Breast epithelium (tissue), 3 donors: ENCODE measurements at regions not wholly inside any gene's neighbourhood (a gene's known extent, or its start where the extent isn't known, plus 50 kb on each side); places are given as distances from the start of the nearest gene placed in this dataset.

Experiments used
- POLR2A ChIP-seq: fragments of 450-650 bp; IDR thresholded peaks from one replicate; pipeline ENCODE4 v1.6.1; 2016; ENCODE audit warnings: antibody characterized with exemption, mild to moderate bottlenecking, moderate library complexity
- POLR2AphosphoS5 ChIP-seq, 3 donors: sonication (generic); formaldehyde crosslinking; IDR thresholded peaks; one replicate each; pipeline ENCODE4 v1.6.1; 2017; ENCODE audit warnings: antibody characterized with exemption in 3 of 3
- TF ChIP-seq, protein P1 (sequence below), 3 donors: fragments of 450-650 bp; IDR thresholded peaks; one replicate each; pipeline ENCODE4 v1.5.1; 2016 to 2017; ENCODE audit warnings: antibody characterized with exemption in 3 of 3, mild to moderate bottlenecking in 3 of 3, moderate library complexity in 3 of 3

DNA sequence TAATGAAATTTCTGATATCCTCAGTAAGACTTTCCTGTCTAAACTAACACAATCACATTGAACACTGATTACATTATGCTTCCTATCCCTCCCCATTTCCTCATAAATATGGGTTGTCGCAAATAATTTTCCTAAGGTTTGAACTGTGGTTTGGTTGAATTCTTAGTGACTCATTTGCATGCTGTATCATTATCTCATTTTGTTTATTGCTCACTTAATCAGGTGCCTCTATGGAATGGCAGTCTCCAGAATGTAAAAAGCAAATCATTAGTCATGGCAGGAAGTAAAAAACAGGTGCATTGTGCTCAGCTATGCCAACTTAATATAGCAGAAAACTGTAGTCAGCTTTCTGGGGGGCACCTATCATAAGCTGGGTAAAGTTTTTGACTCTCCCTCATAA, 216.0 kb upstream of the ZBTB20 start:
- TF ChIP-seq POLR2A (no peak), POLR2AphosphoS5 (IDR thresholded peaks at IDR 0.05) (no peak)
- TF ChIP-seq, protein P1, sequence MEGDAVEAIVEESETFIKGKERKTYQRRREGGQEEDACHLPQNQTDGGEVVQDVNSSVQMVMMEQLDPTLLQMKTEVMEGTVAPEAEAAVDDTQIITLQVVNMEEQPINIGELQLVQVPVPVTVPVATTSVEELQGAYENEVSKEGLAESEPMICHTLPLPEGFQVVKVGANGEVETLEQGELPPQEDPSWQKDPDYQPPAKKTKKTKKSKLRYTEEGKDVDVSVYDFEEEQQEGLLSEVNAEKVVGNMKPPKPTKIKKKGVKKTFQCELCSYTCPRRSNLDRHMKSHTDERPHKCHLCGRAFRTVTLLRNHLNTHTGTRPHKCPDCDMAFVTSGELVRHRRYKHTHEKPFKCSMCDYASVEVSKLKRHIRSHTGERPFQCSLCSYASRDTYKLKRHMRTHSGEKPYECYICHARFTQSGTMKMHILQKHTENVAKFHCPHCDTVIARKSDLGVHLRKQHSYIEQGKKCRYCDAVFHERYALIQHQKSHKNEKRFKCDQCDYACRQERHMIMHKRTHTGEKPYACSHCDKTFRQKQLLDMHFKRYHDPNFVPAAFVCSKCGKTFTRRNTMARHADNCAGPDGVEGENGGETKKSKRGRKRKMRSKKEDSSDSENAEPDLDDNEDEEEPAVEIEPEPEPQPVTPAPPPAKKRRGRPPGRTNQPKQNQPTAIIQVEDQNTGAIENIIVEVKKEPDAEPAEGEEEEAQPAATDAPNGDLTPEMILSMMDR (IDR thresholded peaks at IDR 0.05): no peak
